IPS DF 4.7 (cell line): ENCODE measurements at regions not wholly inside any gene's neighbourhood (a gene's known extent, or its start where the extent isn't known, plus 50 kb on each side); places are given as distances from the start of the nearest gene placed in this dataset.

Experiments used
- DNase-seq: peaks from one replicate; pipeline ENCODE4 v3.0.0-alpha.2; 2013; ENCODE audit warnings: low spot score; ENCODE audit errors: extremely low read depth

GRCh38 chr6:91023529-91023928 lies 436.7 kb upstream of the MAP3K7 start:
- no peak for DNase-seq

GRCh38 chr6:91020744-91021143 lies 433.9 kb upstream of the MAP3K7 start:
- DNase-seq = no peak

GRCh38 chr6:91018586-91018985 lies 431.7 kb upstream of the MAP3K7 start:
- DNase-seq = no peak

GRCh38 chr6:91013511-91013910 lies 426.6 kb upstream of the MAP3K7 start:
- DNase-seq = no peak

- DNase-seq = no peak
These were observed 410.2 kb upstream of the MAP3K7 start for GRCh38 chr6:90997076-90997475.

GRCh38 chr6:90993770-90994169 lies 406.9 kb upstream of the MAP3K7 start:
- no peak for DNase-seq

GRCh38 chr6:90989763-90990162 lies 402.9 kb upstream of the MAP3K7 start:
- no peak for DNase-seq

- no peak for DNase-seq
These were observed 397.2 kb upstream of the MAP3K7 start for GRCh38 chr6:90984066-90984465.

GRCh38 chr6:90983462-90983861 lies 396.6 kb upstream of the MAP3K7 start:
- no peak for DNase-seq

GRCh38 chr6:90982581-90982980 lies 395.7 kb upstream of the MAP3K7 start:
- DNase-seq = no peak

- no peak for DNase-seq
These were observed 395.2 kb upstream of the MAP3K7 start for GRCh38 chr6:90982051-90982450.

GRCh38 chr6:90978046-90978445 lies 391.2 kb upstream of the MAP3K7 start:
- DNase-seq = no peak

- DNase-seq = no peak
These were observed 390.6 kb upstream of the MAP3K7 start for GRCh38 chr6:90977513-90977912.

- no peak for DNase-seq
These were observed 389.5 kb upstream of the MAP3K7 start for GRCh38 chr6:90976341-90976740.

GRCh38 chr6:90975741-90976140 lies 388.9 kb upstream of the MAP3K7 start:
- no peak for DNase-seq

GRCh38 chr6:90973188-90973587 lies 386.3 kb upstream of the MAP3K7 start:
- no peak for DNase-seq

- DNase-seq = no peak
These were observed 383.8 kb upstream of the MAP3K7 start for GRCh38 chr6:90970672-90971071.

- DNase-seq = no peak
These were observed 380.6 kb upstream of the MAP3K7 start for GRCh38 chr6:90967471-90967870.

GRCh38 chr6:90960324-90960723 lies 373.5 kb upstream of the MAP3K7 start:
- DNase-seq = no peak

- DNase-seq = no peak
These were observed 368.4 kb upstream of the MAP3K7 start for GRCh38 chr6:90955246-90955645.

GRCh38 chr6:90953405-90954161 lies 366.7 kb upstream of the MAP3K7 start:
- DNase-seq = no peak

GRCh38 chr6:90952176-90952575 lies 365.3 kb upstream of the MAP3K7 start:
- DNase-seq = no peak

- no peak for DNase-seq
These were observed 361.7 kb upstream of the MAP3K7 start for GRCh38 chr6:90948540-90948939.
